ENCODE measurements at regions not wholly inside any gene's neighbourhood (a gene's known extent, or its start where the extent isn't known, plus 50 kb on each side); places are given as distances from the start of the nearest gene placed in this dataset.

DNA sequence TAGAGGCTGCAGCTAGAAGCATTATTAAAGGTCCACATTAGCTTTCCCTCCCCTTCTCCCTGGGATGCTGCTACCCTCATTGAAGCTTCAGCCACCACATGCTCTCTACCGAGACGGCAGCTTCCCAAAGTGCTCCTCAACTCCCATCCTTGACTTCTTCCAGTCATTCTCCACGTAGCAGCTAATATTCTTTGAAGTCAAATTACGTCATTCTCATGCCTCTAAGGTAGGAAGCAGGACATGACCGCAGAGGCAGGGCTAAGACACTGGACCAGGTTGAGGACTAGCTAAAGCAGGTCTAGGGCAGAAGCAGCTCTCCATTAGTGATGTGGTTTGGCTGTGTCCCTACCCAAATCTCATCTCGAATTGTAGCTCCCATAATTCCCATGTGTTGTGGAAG lies 128.3 kb downstream of the SHOX start:
- no peak for TF ChIP-seq ZFP30 (CRISPR knock-in tag; IDR thresholded peaks at IDR 0.05)
- no peak for TF ChIP-seq TOX (CRISPR knock-in tag; IDR thresholded peaks at IDR 0.05; ENCODE audit: borderline replicate concordance)
- no peak for TF ChIP-seq ISL1 (CRISPR knock-in tag; IDR thresholded peaks at IDR 0.05)
- TF ChIP-seq, protein P1, sequence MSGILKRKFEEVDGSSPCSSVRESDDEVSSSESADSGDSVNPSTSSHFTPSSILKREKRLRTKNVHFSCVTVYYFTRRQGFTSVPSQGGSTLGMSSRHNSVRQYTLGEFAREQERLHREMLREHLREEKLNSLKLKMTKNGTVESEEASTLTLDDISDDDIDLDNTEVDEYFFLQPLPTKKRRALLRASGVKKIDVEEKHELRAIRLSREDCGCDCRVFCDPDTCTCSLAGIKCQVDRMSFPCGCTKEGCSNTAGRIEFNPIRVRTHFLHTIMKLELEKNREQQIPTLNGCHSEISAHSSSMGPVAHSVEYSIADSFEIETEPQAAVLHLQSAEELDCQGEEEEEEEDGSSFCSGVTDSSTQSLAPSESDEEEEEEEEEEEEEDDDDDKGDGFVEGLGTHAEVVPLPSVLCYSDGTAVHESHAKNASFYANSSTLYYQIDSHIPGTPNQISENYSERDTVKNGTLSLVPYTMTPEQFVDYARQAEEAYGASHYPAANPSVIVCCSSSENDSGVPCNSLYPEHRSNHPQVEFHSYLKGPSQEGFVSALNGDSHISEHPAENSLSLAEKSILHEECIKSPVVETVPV (CRISPR knock-in tag; IDR thresholded peaks at IDR 0.05), result no peak
- TF ChIP-seq ZC3H10 (CRISPR knock-in tag; IDR thresholded peaks at IDR 0.05), result no peak
- TF ChIP-seq, protein P2, sequence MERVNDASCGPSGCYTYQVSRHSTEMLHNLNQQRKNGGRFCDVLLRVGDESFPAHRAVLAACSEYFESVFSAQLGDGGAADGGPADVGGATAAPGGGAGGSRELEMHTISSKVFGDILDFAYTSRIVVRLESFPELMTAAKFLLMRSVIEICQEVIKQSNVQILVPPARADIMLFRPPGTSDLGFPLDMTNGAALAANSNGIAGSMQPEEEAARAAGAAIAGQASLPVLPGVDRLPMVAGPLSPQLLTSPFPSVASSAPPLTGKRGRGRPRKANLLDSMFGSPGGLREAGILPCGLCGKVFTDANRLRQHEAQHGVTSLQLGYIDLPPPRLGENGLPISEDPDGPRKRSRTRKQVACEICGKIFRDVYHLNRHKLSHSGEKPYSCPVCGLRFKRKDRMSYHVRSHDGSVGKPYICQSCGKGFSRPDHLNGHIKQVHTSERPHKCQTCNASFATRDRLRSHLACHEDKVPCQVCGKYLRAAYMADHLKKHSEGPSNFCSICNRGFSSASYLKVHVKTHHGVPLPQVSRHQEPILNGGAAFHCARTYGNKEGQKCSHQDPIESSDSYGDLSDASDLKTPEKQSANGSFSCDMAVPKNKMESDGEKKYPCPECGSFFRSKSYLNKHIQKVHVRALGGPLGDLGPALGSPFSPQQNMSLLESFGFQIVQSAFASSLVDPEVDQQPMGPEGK (CRISPR knock-in tag; IDR thresholded peaks at IDR 0.05; ENCODE audit: borderline replicate concordance), result no peak
- no peak for TF ChIP-seq ARNTL (CRISPR knock-in tag; IDR thresholded peaks at IDR 0.05; ENCODE audit: borderline replicate concordance, low read depth)
- no peak for TF ChIP-seq RARB (CRISPR knock-in tag; IDR thresholded peaks at IDR 0.05)
- no peak for TF ChIP-seq ESRRG (CRISPR knock-in tag; IDR thresholded peaks at IDR 0.05)
- no peak for TF ChIP-seq ZFP3 (CRISPR knock-in tag; IDR thresholded peaks at IDR 0.05)
- TF ChIP-seq TCF4 (CRISPR knock-in tag; IDR thresholded peaks at IDR 0.05; ENCODE audit: borderline replicate concordance), result no peak
- no peak for TF ChIP-seq ZNF565 (CRISPR knock-in tag; conservative IDR thresholded peaks at IDR 0.05; ENCODE audit: low read depth)
- no peak for TF ChIP-seq GLIS3 (CRISPR knock-in tag; IDR thresholded peaks at IDR 0.05)
